SK-N-MC (cell line): ENCODE measurements at regions not wholly inside any gene's neighbourhood (a gene's known extent, or its start where the extent isn't known, plus 50 kb on each side); places are given as distances from the start of the nearest gene placed in this dataset.
"Not testable (repeated sequence)": the region's sequence is repeated elsewhere in the genome, so short reads cannot be mapped to it uniquely, and the experiment has no call there.

Source experiments
- EZH2 ChIP-seq: fragments of 200-600 bp; sonication (generic); IDR thresholded peaks from one replicate; pipeline ENCODE4 v1.6.1; 2017; ENCODE audit warnings: antibody characterized with exemption
- POLR2AphosphoS5 ChIP-seq: IDR thresholded peaks from 2 replicates; pipeline ENCODE4 v1.6.1; 2012; ENCODE audit warnings: mild to moderate bottlenecking, low read depth, low read length, borderline replicate concordance

DNA sequence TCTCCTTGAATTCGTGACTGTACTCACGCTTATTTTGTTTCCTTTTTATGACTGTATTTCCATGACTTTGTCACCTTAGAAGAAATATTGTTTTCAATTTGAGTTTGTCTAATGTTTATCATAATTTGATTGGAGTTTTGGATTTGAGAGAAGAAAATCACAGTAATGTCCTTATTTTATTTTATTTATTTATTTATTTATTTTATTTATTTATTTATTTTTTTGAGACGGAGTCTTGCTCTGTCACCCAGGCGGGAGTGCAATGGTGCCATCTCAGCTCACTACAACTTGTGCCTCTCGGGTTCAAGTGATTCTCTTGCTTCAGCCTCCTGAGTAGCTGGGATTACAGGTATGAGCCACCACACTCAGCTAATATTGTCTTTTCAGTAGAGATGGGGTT, 463.1 kb downstream of the KCNT2 start:
- TF ChIP-seq EZH2, POLR2AphosphoS5: not testable (repeated sequence)
